NCI-H748 treated with DMSO at 0.1 percent for 48 hours (cell line): ENCODE measurements at regions not wholly inside any gene's neighbourhood (a gene's known extent, or its start where the extent isn't known, plus 50 kb on each side); places are given as distances from the start of the nearest gene placed in this dataset.
A peak's percentile ranks its signal among the peaks of the same experiment; 100 is the strongest.

Source experiments
- DNase-seq: peaks from one replicate; lab custom pipeline; 2025; lab: John Stamatoyannopoulos, UW

DNA sequence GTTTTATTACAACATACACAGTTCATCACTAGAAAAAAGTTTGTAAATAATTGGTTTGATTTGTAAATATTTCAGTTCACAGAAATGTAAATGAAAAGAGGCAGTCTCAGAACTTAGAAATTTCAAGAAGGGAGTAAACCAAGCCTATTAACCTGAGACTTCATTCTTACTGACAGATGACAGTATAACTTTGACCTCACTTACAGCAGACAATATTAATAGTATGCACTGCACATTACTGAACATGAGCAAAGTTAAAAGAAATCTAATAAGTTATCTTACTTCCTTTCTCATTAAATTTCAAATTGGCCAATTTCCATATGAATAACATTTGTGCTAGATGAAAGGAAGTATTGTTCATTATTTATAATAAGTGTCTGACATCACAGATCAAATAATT, 235.8 kb downstream of the SLC6A15 start:
- no peak for DNase-seq

DNA sequence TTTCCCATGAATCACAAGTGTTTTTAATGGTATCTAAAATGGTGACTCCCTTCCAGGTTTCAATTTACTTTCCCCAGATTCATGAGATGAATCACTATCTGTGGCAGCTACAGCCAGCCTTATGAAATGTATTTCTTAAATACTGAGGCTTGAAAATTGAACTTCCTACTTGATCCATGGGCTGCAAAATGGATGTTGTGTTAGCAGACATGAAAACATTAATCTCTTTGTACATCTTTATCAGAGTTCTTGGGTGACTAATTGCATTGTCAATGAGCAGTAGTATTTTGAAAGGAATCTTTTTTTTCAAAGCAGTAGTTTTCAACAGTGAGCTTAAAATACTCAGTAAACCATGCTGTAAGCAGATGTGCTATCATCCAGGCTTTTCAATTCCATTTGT, 250.8 kb downstream of the SLC6A15 start:
- no peak for DNase-seq

DNA sequence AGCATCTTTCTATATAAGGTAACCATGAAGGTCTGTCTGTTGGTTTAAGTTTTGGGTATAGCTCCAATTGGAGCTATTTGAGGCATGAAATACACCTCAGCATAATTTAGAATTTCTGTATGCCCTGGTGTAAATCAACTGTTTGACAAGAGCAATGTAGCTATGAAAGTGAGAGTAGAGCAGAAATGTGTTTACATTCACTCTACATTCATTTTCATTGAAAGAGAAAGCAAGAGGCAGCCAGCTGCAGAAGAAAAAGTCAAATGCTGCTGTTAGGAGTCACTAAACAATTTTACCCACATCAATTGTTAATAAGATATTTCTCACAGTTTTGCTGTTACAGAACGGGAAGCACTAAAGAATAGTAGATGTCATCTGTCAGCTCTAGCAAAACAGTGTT, 252.5 kb downstream of the SLC6A15 start:
- DNase-seq = no peak

DNA sequence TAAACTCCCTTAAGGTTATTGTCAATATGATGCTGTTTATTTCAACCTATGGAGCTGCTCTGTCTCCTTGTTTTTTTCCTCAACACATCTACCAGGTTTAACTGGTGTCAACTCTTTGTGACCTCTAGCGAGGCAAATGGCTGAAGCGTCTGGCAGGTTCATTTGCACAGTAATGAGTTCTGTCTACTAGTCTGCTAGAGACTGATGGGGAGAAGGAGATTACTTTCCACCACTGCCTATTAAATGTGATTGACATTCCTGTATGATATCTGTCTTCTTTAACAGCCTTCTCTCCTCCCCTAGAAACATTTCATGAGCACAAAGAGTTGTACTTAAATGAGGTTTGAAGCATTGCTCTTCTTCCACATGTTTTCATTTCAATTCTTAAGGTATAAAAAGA, 253.7 kb downstream of the SLC6A15 start:
- DNase-seq = no peak

DNA sequence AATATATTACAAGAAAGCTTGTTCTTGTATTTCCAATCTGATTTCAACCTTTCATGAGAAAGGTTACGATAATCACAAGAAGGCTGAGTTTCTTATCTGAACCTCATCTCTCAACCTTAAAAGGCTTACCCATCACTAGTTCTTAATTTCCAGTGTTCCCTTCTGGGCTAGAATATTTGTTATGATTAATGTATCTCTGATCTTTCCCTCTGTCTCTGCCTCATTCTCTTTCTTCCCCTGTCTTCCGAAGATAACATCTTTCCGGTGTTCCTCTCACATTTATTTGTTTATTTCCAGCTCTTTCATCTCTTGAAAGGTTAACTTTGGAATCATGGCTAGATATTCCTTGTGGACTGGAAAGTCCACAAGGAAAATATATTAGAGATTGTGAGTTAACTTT, 255.9 kb downstream of the SLC6A15 start:
- DNase-seq = no peak

DNA sequence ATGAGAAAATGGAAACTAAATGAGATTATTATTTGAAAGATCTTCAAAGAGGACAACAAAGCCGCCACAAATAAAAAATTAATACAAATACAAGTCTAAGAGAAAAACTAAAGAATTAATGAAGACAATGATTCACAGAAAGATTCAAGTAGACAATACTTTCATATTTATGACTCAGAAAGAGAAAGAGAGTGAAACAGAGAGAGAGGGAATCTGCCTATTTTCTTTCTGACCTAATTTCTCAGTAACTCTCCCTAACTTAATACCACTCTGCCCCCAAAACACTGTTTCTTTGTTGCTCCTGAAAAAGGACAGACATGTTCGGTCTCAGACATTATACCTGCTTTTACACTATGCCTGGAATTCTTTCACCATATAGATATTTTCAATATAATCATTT, 259.1 kb downstream of the SLC6A15 start:
- no peak for DNase-seq

DNA sequence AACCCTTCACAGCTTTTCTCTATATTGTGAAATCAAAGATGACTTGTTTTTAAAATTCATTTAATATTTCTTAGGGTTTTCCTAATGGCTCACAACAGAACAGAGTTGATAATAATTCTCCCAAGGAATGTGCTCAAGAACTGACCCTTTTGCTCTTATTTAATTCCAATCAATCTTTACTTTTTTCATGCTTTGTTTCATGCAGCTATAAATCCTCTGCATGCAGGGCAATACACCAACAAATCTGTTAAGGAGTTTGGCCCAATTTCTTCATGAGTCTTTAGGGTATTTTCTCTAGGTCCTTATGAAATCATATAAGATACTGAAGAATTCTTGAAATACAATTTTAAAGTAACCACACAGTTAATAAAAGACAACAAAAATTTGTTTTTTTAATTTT, 264.2 kb downstream of the SLC6A15 start:
- DNase-seq = no peak

DNA sequence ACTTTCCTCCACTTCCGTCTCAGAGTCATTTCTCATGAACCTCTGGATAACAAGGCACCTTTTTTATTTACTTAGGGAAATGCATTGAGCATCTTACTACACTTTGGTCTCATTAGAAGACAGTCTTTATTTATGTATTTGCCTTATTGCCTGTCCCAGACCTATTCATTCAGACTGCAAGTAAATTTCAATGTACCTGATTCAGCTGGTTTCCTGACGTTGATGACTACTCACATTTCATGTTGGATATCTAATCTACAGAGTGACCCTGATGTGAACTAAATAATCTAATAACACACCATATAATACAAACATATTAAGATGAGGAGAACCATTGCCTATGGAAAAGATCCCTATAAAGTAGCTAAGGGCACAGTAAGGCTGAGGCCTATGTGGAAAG, 267.7 kb downstream of the SLC6A15 start:
- DNase-seq = no peak

DNA sequence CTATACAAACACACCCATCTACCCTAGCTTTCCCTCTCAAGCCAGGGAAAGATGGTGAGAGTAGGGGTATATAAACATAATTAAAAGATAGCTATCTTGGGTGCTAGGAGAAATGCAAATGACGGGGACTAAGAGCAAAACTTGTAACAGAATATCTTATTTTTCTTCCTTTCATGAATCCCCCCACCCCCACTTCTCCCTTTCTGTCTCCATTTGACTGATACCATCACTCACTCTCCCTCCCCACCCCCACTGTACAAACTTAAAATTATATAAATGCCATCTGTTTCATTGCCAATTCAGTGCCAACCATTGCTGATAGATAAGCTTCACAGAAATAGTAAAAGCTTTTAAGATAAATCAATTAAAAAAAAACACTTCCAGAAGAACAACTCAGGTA, 268.6 kb downstream of the SLC6A15 start:
- DNase-seq = no peak

DNA sequence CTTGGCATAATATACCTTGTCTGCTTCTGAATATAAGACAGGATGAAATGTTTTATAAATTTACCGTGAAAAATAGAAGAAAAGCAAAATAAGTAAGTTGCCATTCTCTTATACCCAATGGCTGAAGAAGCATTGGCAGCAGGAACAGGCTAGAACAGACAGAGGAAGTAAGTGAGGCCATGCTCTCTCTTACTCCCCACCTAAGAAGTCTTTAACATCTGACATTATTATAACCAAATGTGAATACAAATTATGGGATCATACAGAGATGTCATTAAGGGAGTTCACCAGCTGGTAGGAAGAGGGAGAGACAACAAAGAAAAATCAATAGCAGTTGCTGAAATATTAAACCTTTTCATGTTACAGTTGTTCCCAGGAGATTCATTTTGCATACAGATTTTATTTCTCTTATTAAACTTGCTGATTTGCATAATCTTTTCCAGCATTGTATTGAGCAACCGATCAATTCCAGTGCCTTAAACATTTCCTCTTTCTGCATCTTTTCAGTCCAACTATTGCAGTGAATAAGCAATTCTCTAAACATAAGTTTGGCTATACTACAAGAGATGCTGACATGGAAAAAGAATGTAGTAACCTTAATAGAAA, 270.6 kb downstream of the SLC6A15 start:
- no peak for DNase-seq

DNA sequence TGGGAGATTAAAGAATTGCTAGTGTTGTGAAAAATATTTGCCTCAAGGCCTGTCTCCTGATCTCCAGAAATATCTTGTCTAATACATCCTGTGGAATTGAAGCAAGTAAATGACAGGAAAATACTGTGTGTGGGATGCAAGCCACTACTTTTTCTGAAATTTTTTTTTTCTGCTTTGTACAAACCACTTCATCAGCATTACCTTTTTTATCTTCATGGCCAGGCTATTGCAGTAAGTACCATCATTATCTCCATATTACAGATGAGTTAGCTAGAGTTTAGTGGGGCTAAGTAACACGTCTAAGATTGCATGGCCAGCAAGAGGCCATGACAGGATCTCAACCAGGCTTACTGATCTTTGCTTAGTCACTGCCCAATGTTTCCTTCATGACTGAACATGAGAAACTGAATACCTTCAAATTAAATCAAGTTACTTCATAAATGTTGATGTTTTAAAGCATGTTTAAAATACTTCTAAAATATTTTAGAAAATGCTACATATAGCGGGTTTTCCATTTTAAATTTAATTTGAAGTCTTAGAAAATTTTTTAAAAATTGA, 273.7 kb downstream of the SLC6A15 start:
- DNase-seq = no peak

DNA sequence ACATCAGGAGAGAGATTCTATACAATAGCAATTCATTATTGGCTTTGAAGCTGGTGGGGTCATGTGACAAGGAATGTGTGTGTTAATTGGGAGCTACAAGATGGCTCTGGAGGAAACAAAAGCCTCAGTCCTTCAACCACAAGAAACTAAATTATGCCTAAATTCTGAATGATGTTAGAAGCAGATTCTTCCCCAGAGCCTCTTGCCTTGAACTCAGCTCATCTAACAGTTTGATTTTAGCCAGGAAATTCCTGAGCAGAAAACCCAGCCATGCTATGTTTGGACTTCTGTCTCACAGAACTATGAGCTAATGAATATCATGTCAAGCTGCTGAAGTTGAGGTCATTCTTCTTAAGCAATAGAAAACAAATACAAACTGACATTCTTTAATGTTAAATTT, 274.7 kb downstream of the SLC6A15 start:
- DNase-seq = no peak

DNA sequence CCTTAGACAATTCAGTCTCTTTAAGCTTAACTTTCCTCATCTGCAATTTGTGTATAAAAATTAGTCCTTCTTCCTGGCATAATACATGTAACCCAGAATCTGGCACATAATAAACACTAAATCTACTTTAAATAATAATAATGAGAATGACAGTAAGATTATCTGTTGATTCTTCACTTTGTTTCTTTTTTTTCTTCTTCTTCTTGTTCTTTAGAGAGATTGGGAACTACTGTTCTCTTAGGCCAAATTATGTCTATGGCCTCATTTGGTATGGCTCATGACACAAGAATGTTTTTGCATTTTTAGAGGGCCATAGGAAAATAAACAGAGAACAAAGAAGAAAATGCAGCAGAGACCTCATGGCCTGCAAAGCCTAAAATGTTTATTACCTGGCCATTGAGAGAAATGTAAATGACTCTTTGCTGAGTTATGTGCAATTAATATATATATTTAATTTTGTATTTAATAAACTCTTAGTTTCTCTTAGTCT, 275.8 kb downstream of the SLC6A15 start:
- no peak for DNase-seq

DNA sequence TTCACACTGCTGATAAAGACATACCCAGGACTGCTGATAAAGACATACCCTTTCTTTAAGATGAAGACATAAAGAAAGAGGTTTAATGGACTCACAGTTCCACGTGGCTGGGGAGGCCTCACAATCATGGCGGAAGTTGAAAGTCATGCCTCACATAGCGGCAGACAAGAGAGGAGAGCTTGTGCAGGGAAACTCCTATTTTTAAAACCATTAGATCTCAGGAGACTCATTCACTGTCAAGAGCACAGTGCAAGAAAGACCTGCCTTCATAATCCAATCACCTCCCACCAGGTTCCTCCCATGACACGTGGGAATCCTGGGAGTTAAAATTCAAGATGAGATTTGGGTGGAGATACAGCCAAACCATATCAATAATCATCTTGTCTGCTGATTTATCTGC, 278.1 kb downstream of the SLC6A15 start:
- no peak for DNase-seq

DNA sequence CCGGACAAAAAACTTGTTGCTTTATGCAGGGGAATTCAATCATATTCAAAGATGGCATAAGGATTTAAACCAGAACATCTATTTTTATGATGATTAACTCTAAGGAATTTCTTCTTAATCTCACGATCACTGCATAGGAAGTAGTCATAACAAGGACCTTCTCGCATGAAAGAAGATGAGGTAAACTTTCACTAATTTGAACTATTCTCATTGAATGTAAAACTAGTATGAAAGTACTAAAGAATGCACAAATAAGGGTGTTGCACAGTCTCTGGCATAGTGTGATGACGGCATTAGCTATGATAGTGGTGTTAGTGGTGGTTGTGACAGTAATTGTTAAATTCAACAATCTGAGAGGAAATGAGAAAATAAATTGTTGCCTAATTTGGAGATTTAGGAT, 280.0 kb downstream of the SLC6A15 start:
- DNase-seq = no peak

DNA sequence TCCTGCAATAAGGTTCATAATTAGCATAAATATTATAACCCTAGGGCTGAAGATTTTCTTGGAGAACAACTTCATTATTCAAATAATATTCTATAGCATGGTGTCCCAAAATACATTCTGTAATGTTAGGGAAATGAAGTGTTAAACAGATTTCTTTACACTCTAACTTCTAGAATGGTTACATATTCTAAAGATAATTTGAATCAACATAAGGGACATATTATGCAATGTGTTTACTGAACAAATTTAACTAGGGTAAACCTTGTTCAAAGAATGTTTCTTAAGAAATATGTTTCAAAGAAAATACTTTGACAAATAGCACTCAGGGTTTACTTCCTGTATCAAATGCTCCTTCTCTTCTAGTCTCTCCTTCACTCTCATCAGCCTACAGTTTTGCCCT, 281.6 kb downstream of the SLC6A15 start:
- no peak for DNase-seq

DNA sequence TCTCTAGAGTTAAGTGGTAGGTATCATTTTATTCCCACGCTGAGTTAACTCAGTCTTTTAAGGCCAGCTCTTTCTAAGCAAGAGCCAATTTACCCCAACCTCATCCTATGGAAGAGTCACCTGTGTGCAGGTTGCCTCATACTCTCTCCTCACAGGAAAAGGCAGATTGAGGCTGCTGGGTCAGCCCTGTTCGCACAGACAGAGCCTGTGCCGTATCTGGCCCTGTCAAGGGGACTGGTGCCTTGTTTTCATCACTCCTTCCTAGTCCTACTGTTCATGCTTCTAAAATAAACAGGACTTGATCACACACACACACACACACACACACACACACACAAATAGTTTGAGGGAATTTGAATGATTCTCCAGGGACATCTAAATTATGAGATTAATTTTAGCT, 285.0 kb downstream of the SLC6A15 start:
- no peak for DNase-seq

DNA sequence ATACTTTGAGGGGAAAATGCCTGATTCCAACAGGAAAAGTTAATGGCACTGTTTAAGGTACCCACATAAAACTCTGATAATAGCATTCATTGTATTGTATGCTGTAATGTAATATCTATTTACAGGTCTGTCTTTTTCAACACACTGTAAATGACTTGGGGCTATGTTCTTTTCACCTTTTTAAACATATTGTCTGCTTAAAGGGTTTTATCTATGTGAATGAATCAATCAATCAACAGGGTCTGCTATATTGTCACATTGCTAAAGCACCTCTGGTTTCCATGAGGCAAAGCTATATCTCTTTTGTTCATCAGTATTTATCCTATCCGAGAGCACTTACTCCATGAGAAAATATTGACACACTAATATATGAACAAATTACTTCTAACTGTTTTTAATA, 288.0 kb downstream of the SLC6A15 start:
- peak; percentile 38 for DNase-seq

DNA sequence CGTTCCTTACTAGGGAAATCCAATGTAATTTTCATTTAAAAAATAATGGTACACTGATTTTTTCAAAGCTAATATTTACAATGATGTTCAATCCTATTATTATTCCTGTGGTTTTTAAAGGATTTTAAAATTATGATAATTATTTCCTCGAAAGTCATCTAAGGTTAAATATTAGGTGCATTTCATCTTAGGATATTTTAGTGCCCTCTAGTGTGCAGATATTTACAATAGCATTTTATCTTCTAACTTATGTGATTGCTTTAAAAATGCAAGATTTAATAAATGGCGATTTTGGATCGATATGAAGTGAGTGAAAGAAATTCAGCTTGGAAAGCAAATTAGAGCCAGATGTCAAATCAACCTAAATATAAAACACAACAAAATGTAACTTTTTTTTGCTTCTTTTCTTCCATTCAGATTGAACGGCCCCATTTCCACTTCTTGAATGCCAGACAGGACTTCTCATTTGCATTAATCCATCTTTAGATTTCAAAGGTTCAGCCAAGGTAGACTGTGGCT, 293.5 kb downstream of the SLC6A15 start:
- no peak for DNase-seq

DNA sequence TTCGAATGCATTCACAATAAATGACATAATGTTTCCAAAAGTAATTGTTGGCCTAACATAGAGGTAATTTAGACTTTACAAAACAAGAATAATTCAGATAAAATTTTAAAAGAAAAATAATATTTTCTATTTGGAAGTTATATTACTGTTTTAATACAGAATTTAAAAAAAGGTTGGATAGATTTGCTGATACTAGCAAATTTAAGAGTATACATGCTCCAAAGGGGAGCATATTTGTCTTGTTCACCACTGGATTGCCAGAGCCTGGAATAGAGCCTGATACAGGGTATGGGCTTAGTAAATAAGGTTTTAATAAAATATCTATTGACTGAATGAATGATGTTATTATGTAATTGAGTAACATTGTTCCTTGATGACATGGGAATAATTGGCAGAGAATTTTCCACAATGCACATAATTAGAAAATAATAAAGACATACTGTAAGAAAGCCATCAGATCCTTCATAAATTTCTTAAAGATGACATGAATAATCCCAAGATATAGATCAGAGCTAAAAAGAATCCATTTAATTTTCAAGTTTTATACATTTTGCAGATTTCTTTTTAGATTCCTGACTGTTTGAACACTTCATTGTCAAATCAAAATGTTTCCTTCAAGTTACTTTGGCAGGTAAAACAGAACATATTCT, 305.3 kb downstream of the SLC6A15 start:
- DNase-seq = no peak

DNA sequence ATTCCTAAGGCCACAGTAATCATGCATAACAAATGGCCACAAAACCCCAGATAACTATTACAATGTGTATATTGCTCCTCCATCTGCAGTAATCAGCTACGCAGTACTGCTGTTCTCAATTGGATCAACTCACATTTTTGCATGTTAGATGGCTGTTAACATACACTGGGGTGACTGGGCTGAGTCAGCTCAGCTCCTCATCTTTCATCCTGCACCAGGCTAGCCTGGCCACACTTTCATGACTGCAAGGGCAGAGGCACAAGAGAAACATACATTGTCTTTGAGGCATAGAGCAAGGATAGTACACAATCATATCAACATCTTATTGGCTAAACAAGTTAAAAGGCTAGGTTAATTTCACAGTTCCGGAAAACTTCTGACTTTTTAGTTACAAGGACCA, 306.6 kb downstream of the SLC6A15 start:
- DNase-seq = no peak

DNA sequence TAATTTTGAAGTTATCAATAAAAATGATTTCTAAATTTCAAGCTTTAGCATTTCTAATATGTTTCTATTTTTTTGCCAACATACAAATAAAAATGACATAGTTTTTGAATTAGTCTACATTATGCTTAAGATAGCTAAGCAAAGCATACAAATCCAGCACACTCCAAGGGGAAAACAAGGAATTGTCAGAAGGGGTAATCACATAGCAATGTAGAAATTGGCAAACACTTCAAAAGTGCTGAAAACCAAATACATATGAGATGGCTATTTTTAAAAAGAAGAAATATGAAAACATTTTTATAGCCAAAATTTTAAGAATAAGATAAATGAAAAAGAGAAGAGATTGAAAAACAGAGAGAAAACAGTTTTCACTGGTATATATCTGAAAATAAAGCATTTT, 308.0 kb downstream of the SLC6A15 start:
- no peak for DNase-seq

DNA sequence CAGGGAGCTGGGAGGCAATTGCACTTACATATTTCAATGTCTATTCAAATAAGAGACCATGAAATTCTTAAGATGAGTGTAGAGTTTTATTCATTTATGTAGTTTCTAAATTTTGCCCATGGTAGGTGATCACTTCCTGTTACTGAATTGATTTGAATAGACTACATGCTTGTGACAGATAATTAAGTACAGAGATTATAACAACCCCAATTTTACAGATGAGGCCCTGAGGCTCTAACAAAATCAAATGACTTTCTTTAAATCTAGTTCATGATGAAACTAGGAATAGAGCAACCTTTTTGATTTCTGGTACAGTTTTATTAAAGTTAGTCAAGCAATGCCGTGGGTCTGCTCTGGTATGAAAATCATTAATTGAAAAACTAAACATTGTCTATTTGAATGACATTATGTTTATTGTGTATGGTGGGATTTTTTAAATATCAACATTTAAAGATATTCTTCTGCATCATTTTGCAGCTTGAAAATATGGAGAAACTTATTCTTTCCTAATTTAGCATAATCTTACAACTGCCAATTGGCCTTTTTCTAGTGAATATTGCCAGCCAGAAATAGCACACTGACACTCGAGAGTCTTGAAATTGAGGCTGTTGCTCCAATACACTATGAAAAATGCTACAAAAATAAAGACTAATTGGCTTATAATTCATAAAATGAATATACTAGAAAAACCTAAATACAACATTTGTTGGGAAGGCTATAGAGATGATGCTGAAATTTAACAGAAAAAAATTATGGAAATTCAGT, 308.9 kb downstream of the SLC6A15 start:
- no peak for DNase-seq
